Thyroid gland (tissue), 4 donors: ENCODE measurements at regions not wholly inside any gene's neighbourhood (a gene's known extent, or its start where the extent isn't known, plus 50 kb on each side); places are given as distances from the start of the nearest gene placed in this dataset.

Experiments used
- DNase-seq, 2 donors: peaks; one replicate each; pipeline ENCODE4 v3.0.0-alpha.2; 2019
- H3K27ac ChIP-seq, 3 donors: fragments of 200-600 bp; sonication (generic); 1 replicate in 2 of 3; 2 replicates in 1 of 3; pipeline ENCODE4 v1.5.1; 2016 to 2019; ENCODE audit warnings: mild to moderate bottlenecking in 1 of 3, moderate library complexity in 1 of 3
- H3K27me3 ChIP-seq: fragments of 200-600 bp; sonication (generic); one replicate; pipeline ENCODE4 v1.5.1; 2019
- H3K36me3 ChIP-seq, 2 donors: fragments of 200-600 bp; sonication (generic); one replicate each; pipeline ENCODE4 v1.5.1; 2016 to 2019
- H3K4me1 ChIP-seq, 2 donors: fragments of 200-600 bp; sonication (generic); one replicate each; pipeline ENCODE4 v1.5.1; 2017 to 2019
- H3K4me3 ChIP-seq, 3 donors: fragments of 200-600 bp; sonication (generic); replicated peaks in 1 of 3; 1 replicate in 2 of 3; 2 replicates in 1 of 3; pipeline ENCODE4 v1.5.1; 2016; ENCODE audit warnings: mild to moderate bottlenecking in 1 of 3
- H3K9me3 ChIP-seq: fragments of 200-600 bp; sonication (generic); one replicate; pipeline ENCODE4 v1.5.1; 2017
- POLR2A ChIP-seq, 2 donors: fragments of 450-650 bp; IDR thresholded peaks; one replicate each; pipeline ENCODE4 v1.6.1; 2017; ENCODE audit warnings: antibody characterized with exemption in 2 of 2, mild to moderate bottlenecking in 2 of 2, moderate library complexity in 1 of 2
- WGBS, 2 donors: methylation state at CpG; one replicate each; pipeline ENCODE4 v1.1.5; 2017; 5-methylcytosine and 5-hydroxymethylcytosine counted together
- intact Hi-C: fragments of 100-400 bp; cut with DNase I; formaldehyde crosslinking; loops from one replicate; pipeline ENCODE4 v1.15.1; 2023
- TF ChIP-seq, protein P1 (sequence below), 6 experiments: fragments of 200-600 bp in 3 of 6; fragments of 450-650 bp in 3 of 6; sonication (generic) in 3 of 6; IDR thresholded peaks; one replicate each; pipeline ENCODE4 v1.5.1; 2016 to 2019; ENCODE audit warnings: antibody characterized with exemption in 6 of 6, mild to moderate bottlenecking in 2 of 6, inconsistent platforms in 1 of 6, moderate library complexity in 1 of 6

- no peaks in the 10 kb centered on the region for H3K36me3 ChIP-seq
- 85 to 94% methylated on average over 12 of the region's 12 CpGs for WGBS, 2 donors
- no peak overlapping the region for H3K27ac ChIP-seq
- no peak for DNase-seq
- peaks cover 0 to 6% of the 10 kb centered on the region in 2 donors for H3K4me1 ChIP-seq
- H3K4me3 ChIP-seq, result no peak overlapping the region
- intact Hi-C loops, result no loop called here
- TF ChIP-seq, protein P1, sequence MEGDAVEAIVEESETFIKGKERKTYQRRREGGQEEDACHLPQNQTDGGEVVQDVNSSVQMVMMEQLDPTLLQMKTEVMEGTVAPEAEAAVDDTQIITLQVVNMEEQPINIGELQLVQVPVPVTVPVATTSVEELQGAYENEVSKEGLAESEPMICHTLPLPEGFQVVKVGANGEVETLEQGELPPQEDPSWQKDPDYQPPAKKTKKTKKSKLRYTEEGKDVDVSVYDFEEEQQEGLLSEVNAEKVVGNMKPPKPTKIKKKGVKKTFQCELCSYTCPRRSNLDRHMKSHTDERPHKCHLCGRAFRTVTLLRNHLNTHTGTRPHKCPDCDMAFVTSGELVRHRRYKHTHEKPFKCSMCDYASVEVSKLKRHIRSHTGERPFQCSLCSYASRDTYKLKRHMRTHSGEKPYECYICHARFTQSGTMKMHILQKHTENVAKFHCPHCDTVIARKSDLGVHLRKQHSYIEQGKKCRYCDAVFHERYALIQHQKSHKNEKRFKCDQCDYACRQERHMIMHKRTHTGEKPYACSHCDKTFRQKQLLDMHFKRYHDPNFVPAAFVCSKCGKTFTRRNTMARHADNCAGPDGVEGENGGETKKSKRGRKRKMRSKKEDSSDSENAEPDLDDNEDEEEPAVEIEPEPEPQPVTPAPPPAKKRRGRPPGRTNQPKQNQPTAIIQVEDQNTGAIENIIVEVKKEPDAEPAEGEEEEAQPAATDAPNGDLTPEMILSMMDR (IDR thresholded peaks at IDR 0.05), result no peak
- TF ChIP-seq POLR2A (IDR thresholded peaks at IDR 0.05), result no peak
- no peaks in the 10 kb centered on the region for H3K9me3 ChIP-seq
- H3K27me3 ChIP-seq, result no peaks in the 10 kb centered on the region
These were observed 218.0 kb upstream of the COPS8 start for GRCh38 chr2:236867441-236868260.

GRCh38 chr2:236870370-236870769 is 215.3 kb upstream of the COPS8 start:
- DNase-seq, result no peak
- Histone ChIP-seq H3K4me1 (peaks cover 0 to 11% of the 10 kb centered on the region in 2 donors), H3K27ac (no peak overlapping the region), H3K9me3 (no peaks in the 10 kb centered on the region), H3K27me3 (no peaks in the 10 kb centered on the region), H3K36me3 (no peaks in the 10 kb centered on the region), H3K4me3 (no peak overlapping the region)
- WGBS, 2 donors, result 70 to 89% methylated on average over 4 of the region's 4 CpGs
- intact Hi-C loops, result no loop called here
- TF ChIP-seq POLR2A (IDR thresholded peaks at IDR 0.05), result no peak
- TF ChIP-seq, protein P1 (IDR thresholded peaks at IDR 0.05), result no peak

DNA sequence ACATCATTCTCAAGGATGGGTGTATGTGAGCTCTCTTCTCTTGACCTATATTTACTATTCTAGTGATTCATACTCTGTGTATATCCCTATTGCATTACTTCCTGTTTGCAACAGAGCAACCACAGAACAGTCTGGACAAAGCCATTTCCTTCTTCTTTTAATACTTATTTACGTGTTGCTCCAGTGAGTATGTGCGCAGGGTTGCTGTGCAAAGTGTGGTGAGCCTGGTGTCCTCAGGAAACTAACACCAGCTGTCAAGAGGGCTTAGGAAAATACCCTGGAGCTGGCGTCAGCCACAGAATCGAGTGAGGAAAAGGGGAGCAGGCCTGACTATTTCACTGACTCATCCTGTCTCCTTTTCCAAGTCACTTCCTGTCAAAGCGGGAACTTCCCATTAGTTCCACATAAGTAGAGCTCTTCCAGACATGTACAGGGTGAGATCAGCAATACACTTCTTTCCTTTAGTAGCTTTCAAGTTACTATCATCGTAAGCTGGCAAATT is 214.1 kb upstream of the COPS8 start:
- no peaks in the 10 kb centered on the region for H3K9me3 ChIP-seq
- TF ChIP-seq, protein P1 (IDR thresholded peaks at IDR 0.05), result no peak
- peaks cover 0 to 20% of the 10 kb centered on the region in 2 donors for H3K4me1 ChIP-seq
- peak; percentile 21 to 26 for DNase-seq
- H3K27ac ChIP-seq, result peak overlapping the region in 2 of 3 donors; percentile 6 to 57
- H3K36me3 ChIP-seq, result no peaks in the 10 kb centered on the region
- H3K4me3 ChIP-seq, result no peak overlapping the region
- intact Hi-C loops, result no loop called here
- no peaks in the 10 kb centered on the region for H3K27me3 ChIP-seq
- 40 to 65% methylated on average over 6 of the region's 6 CpGs for WGBS, 2 donors

DNA sequence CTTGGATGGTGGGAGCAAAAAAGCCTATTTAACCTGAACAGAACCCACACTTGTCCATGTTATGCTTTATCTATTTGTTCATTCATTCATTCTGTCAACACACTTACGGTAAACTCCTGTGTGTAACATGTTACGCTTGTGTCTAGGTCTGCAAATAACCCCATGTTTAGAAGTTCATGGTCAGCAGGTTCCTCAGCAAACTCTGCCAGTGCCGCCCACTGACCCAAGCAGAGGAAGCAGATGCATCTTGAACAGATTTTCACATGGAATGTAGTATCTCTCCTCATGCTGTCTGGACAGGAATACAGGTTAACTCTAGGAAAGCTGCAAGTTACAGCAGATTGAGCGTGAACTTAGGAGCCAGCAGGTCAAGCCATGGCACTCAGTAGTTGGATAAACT is 213.7 kb upstream of the COPS8 start:
- H3K4me3 ChIP-seq, result no peak overlapping the region
- TF ChIP-seq, protein P1 (IDR thresholded peaks at IDR 0.05), result no peak
- no peak for TF ChIP-seq POLR2A (IDR thresholded peaks at IDR 0.05)
- peaks cover 2 to 24% of the 10 kb centered on the region in 2 donors for H3K4me1 ChIP-seq
- peak overlapping the region in 2 of 3 donors; percentile 6 to 57 for H3K27ac ChIP-seq
- intact Hi-C loops, result no loop called here
- no peaks in the 10 kb centered on the region for H3K36me3 ChIP-seq
- 87 to 94% methylated on average over 4 of the region's 4 CpGs for WGBS, 2 donors
- no peaks in the 10 kb centered on the region for H3K27me3 ChIP-seq
- no peaks in the 10 kb centered on the region for H3K9me3 ChIP-seq
- no peak for DNase-seq

- Histone ChIP-seq H3K27me3 (no peaks in the 10 kb centered on the region), H3K4me3 (no peak overlapping the region), H3K27ac (no peak overlapping the region), H3K36me3 (no peaks in the 10 kb centered on the region), H3K9me3 (no peaks in the 10 kb centered on the region), H3K4me1 (peaks cover 6 to 24% of the 10 kb centered on the region in 2 donors)
- intact Hi-C loops, result no loop called here
- TF ChIP-seq POLR2A (IDR thresholded peaks at IDR 0.05), result no peak
- TF ChIP-seq, protein P1 (IDR thresholded peaks at IDR 0.05), result no peak
- no peak for DNase-seq
- 92 to 94% methylated on average over 7 of the region's 7 CpGs for WGBS, 2 donors
These were observed 212.7 kb upstream of the COPS8 start for GRCh38 chr2:236872981-236873380.
